Neural progenitor cell (in vitro differentiated cells): ENCODE measurements at regions not wholly inside any gene's neighbourhood (a gene's known extent, or its start where the extent isn't known, plus 50 kb on each side); places are given as distances from the start of the nearest gene placed in this dataset.

ENCODE experiments used
- DNase-seq: peaks from one replicate; pipeline ENCODE4 v3.0.0-alpha.2; 2016; ENCODE audit warnings: low spot score
- H2AFZ ChIP-seq: fragments of 200-600 bp; sonication (generic); replicated peaks from 2 replicates; pipeline ENCODE4 v1.6.1; 2016; ENCODE audit warnings: antibody characterized with exemption
- H3F3A ChIP-seq: fragments of 200-600 bp; sonication (generic); 2 replicates; pipeline ENCODE4 v1.6.1; 2016; ENCODE audit warnings: antibody characterized with exemption, low read depth
- H3K27ac ChIP-seq: fragments of 200-600 bp; sonication (generic); 2 replicates; pipeline ENCODE4 v1.5.1; 2016; ENCODE audit warnings: mild to moderate bottlenecking
- H3K27me3 ChIP-seq: fragments of 200-600 bp; sonication (generic); 2 replicates; pipeline ENCODE4 v1.6.1; 2016; ENCODE audit warnings: mild to moderate bottlenecking, moderate library complexity
- H3K36me3 ChIP-seq: fragments of 200-600 bp; sonication (generic); 2 replicates; pipeline ENCODE4 v1.5.1; 2016
- H3K4me1 ChIP-seq: fragments of 200-600 bp; sonication (generic); 2 replicates; pipeline ENCODE4 v1.6.1; 2016; ENCODE audit warnings: mixed run types
- H3K4me2 ChIP-seq: fragments of 200-600 bp; sonication (generic); 2 replicates; pipeline ENCODE4 v1.6.1; 2016
- H3K4me3 ChIP-seq: fragments of 200-600 bp; sonication (generic); 2 replicates; pipeline ENCODE4 v1.5.1; 2016
- H3K79me2 ChIP-seq: fragments of 200-600 bp; sonication (generic); 2 replicates; pipeline ENCODE4 v1.6.1; 2016; ENCODE audit warnings: low read depth
- H3K9ac ChIP-seq: fragments of 200-600 bp; sonication (generic); 2 replicates; pipeline ENCODE4 v1.6.1; 2016
- H3K9me3 ChIP-seq: fragments of 200-600 bp; sonication (generic); 2 replicates; pipeline ENCODE4 v1.5.1; 2016; ENCODE audit warnings: low read depth
- H4K20me1 ChIP-seq: fragments of 200-600 bp; sonication (generic); 2 replicates; pipeline ENCODE4 v1.6.1; 2016; ENCODE audit warnings: low read depth
- H3K27ac Mint-ChIP-seq: 3 replicates; pipeline ENCODE4 v1.8.0; 2021; ENCODE audit warnings: mixed read lengths
- H3K27me3 Mint-ChIP-seq: 2 replicates; pipeline ENCODE4 v1.8.0; 2022; ENCODE audit warnings: low read depth, mild to moderate bottlenecking, inconsistent platforms, moderate library complexity, mixed read lengths; ENCODE audit not compliant: insufficient read depth
- H3K36me3 Mint-ChIP-seq: 3 replicates; pipeline ENCODE4 v1.8.0; 2021; ENCODE audit warnings: mixed read lengths
- H3K4me1 Mint-ChIP-seq: 3 replicates; pipeline ENCODE4 v1.8.0; 2021; ENCODE audit warnings: mixed read lengths
- H3K4me3 Mint-ChIP-seq: 3 replicates; pipeline ENCODE4 v1.8.0; 2021; ENCODE audit warnings: mild to moderate bottlenecking, moderate library complexity, mixed read lengths
- H3K9me3 Mint-ChIP-seq: 3 replicates; pipeline ENCODE4 v1.8.0; 2020; ENCODE audit warnings: mixed read lengths
- EZH2 ChIP-seq: fragments of 200-600 bp; sonication (generic); IDR thresholded peaks from 2 replicates; pipeline ENCODE4 v1.6.1; 2017; ENCODE audit warnings: antibody characterized with exemption, mild to moderate bottlenecking, moderate library complexity
- EZH2phosphoT487 ChIP-seq: fragments of 200-600 bp; sonication (generic); IDR thresholded peaks from 2 replicates; pipeline ENCODE4 v1.6.1; 2017; ENCODE audit warnings: antibody characterized with exemption
- TF ChIP-seq, protein P1 (sequence below): fragments of 200-600 bp; sonication (generic); IDR thresholded peaks from 2 replicates; pipeline ENCODE4 v1.5.1; 2017; ENCODE audit warnings: antibody characterized with exemption, mild to moderate bottlenecking

DNA sequence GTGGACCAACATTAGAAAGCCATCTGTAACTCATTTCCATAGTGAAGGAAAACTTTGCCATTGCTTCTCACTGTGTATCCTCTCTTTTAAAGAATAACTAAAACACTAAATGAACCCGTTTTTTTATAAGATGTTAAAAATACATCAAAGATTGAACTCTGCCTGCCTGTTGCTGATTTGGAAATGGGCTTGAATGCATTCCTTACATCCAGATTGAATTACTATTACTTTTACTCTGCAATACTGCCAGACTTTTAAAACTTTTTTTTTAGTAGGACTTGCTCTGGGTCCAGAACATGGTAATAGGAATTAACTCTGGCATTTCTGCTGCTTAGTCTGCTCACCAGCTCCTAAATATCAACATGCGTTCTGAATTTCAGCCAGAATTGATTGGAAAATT is 176.8 kb upstream of the PAPPA start:
- Mint-ChIP-seq H3K27ac (no peak overlapping the region), H3K9me3 (peaks cover 7% of the 10 kb centered on the region), H3K4me3 (no peak overlapping the region)

GRCh38 chr9:115978091-115978490 is 175.5 kb upstream of the PAPPA start:
- no peak overlapping the region for H3K4me3 Mint-ChIP-seq
- H3K27me3 ChIP-seq = no peaks in the 10 kb centered on the region
- no peak overlapping the region for H3K4me2 ChIP-seq
- H3K9me3 ChIP-seq = no peaks in the 10 kb centered on the region
- no peaks in the 10 kb centered on the region for H3K36me3 ChIP-seq
- no peaks in the 10 kb centered on the region for H3K79me2 ChIP-seq
- H3K9ac ChIP-seq = no peak overlapping the region
- no peaks in the 10 kb centered on the region for H3K36me3 Mint-ChIP-seq
- H3K4me1 ChIP-seq = peaks cover 4% of the 10 kb centered on the region
- H3K9me3 Mint-ChIP-seq = peaks cover 7% of the 10 kb centered on the region
- no peak overlapping the region for H3K27ac ChIP-seq
- TF ChIP-seq EZH2phosphoT487 (no peak), EZH2 (no peak)
- TF ChIP-seq, protein P1, sequence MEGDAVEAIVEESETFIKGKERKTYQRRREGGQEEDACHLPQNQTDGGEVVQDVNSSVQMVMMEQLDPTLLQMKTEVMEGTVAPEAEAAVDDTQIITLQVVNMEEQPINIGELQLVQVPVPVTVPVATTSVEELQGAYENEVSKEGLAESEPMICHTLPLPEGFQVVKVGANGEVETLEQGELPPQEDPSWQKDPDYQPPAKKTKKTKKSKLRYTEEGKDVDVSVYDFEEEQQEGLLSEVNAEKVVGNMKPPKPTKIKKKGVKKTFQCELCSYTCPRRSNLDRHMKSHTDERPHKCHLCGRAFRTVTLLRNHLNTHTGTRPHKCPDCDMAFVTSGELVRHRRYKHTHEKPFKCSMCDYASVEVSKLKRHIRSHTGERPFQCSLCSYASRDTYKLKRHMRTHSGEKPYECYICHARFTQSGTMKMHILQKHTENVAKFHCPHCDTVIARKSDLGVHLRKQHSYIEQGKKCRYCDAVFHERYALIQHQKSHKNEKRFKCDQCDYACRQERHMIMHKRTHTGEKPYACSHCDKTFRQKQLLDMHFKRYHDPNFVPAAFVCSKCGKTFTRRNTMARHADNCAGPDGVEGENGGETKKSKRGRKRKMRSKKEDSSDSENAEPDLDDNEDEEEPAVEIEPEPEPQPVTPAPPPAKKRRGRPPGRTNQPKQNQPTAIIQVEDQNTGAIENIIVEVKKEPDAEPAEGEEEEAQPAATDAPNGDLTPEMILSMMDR = no peak
- H2AFZ ChIP-seq = no peak overlapping the region
- H3K27me3 Mint-ChIP-seq = peaks cover 3% of the 10 kb centered on the region
- peaks cover 8% of the 10 kb centered on the region for H3K4me1 Mint-ChIP-seq
- DNase-seq = no peak
- no peak overlapping the region for H3K4me3 ChIP-seq
- no peak overlapping the region for H3K27ac Mint-ChIP-seq
- no peaks in the 10 kb centered on the region for H4K20me1 ChIP-seq
- no peaks in the 10 kb centered on the region for H3F3A ChIP-seq

More for the DNA sequence above, 176.8 kb upstream of the PAPPA start:
- H3K36me3 ChIP-seq = no peaks in the 10 kb centered on the region
- H3K79me2 ChIP-seq = no peaks in the 10 kb centered on the region
- no peak overlapping the region for H3K9ac ChIP-seq
- H3K9me3 ChIP-seq = no peaks in the 10 kb centered on the region
- no peaks in the 10 kb centered on the region for H3K27me3 ChIP-seq
- peaks cover 4% of the 10 kb centered on the region for H3K4me1 ChIP-seq
- no peak for TF ChIP-seq EZH2
- TF ChIP-seq EZH2phosphoT487 = no peak
- TF ChIP-seq, protein P1 = no peak
- no peak for DNase-seq
- H3F3A ChIP-seq = no peaks in the 10 kb centered on the region
- H2AFZ ChIP-seq = no peak overlapping the region
- H3K27ac ChIP-seq = no peak overlapping the region
- H4K20me1 ChIP-seq = no peaks in the 10 kb centered on the region
- H3K4me3 ChIP-seq = no peak overlapping the region
- H3K36me3 Mint-ChIP-seq = no peaks in the 10 kb centered on the region
- H3K27me3 Mint-ChIP-seq = peaks cover 3% of the 10 kb centered on the region
- H3K4me2 ChIP-seq = no peak overlapping the region
- H3K4me1 Mint-ChIP-seq = peaks cover 8% of the 10 kb centered on the region

DNA sequence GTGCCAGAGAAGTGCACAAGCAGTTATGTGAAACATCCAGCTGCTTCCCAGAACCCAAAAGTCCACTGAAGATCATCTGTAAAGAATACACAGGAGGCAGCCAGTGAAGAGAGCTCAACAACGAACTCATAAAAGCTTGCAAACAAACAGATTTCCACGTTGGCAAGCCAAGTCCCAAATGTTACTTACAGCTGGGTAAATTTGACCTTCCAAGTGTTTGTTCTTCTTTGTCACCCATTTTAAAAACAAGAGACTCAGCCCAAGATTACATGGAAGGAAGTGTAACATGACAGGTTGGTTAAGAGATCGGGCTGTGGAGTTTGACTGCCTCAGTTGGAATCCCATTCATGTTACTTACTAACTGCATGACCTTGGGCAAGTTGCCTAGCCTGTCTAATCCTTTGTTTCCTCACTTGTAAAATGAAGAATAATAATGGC is 174.9 kb upstream of the PAPPA start:
- H3K27me3 ChIP-seq = no peaks in the 10 kb centered on the region
- H3K36me3 ChIP-seq = no peaks in the 10 kb centered on the region
- no peak overlapping the region for H3K4me3 Mint-ChIP-seq
- no peak for DNase-seq
- no peaks in the 10 kb centered on the region for H3F3A ChIP-seq
- peaks cover 4% of the 10 kb centered on the region for H3K4me1 ChIP-seq
- no peak overlapping the region for H3K4me3 ChIP-seq
- H3K9me3 ChIP-seq = no peaks in the 10 kb centered on the region
- H3K27ac ChIP-seq = no peak overlapping the region
- no peak overlapping the region for H3K9ac ChIP-seq
- H3K36me3 Mint-ChIP-seq = no peaks in the 10 kb centered on the region
- no peaks in the 10 kb centered on the region for H4K20me1 ChIP-seq
- H3K4me2 ChIP-seq = no peak overlapping the region
- H2AFZ ChIP-seq = no peak overlapping the region
- no peak overlapping the region for H3K27ac Mint-ChIP-seq
- H3K9me3 Mint-ChIP-seq = peaks cover 7% of the 10 kb centered on the region
- H3K4me1 Mint-ChIP-seq = peaks cover 8% of the 10 kb centered on the region
- no peaks in the 10 kb centered on the region for H3K79me2 ChIP-seq
- H3K27me3 Mint-ChIP-seq = peaks cover 3% of the 10 kb centered on the region
- TF ChIP-seq EZH2phosphoT487 (no peak), EZH2 (no peak)
- TF ChIP-seq, protein P1 = no peak
